GM18867 (cell line): ENCODE measurements at regions not wholly inside any gene's neighbourhood (a gene's known extent, or its start where the extent isn't known, plus 50 kb on each side); places are given as distances from the start of the nearest gene placed in this dataset.
"Not testable (repeated sequence)": the region's sequence is repeated elsewhere in the genome, so short reads cannot be mapped to it uniquely, and the experiment has no call there.

Source experiments
- ATAC-seq: cut with Tn5 transposase; IDR thresholded peaks from one replicate; pipeline ENCODE4 v1.9.1; 2021; ENCODE audit warnings: mild to moderate bottlenecking, moderate library complexity; ENCODE audit not compliant: unreplicated experiment

DNA sequence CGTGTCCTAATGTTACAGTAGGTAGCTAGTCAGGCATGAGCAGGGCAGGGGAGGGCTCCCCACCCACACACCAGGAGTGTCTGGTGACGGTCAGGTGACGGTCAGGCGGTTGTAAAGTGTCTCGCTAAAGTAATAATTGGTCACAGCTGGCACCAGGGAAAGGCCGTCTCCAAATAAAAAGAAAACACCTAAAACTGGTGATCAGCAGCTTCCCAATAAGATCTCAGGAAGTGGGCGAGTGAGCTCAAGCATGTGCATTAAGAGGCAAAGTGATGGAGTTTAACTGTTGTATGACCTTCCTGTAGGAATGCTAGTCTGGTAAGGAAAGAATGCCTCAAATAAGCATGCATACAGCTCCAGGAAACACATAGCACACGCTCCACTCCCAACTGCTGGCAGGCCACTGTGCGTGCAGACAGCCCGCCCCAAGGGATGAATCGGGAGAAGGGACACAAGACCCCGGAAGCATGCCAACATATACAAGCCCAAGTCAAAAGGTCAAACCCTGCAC lies 177.1 kb downstream of the RNF144A start:
- no peak for ATAC-seq

DNA sequence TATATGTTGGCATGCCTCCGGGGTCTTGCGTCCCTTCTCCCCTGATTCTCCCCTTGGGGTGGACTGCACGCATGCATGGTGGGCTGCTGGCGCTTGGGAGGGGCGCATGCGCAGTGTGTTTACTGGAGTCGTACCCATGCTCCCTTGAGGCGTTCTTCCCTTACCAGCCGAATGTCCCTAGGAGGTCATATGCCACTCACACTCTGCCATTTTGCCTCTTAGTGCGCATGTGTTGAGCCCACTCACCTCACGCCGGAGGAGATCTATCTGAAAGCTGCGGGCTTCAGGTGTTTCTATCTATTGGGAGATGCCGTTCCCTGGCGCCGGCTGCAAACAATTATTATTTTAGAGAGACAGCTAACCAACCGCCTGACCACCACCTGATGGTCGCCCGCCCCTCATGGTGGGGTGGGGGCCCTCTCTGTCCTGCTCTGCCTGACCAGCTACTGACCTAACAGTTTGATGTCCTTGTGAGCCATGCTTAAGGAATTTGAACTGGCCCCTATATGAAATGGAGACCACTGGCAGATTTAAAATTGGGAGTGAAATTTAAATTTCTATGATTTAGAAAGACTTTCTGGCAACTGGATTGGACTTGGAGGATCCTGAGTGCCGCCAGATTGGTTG lies 179.6 kb downstream of the RNF144A start:
- ATAC-seq, result no peak

DNA sequence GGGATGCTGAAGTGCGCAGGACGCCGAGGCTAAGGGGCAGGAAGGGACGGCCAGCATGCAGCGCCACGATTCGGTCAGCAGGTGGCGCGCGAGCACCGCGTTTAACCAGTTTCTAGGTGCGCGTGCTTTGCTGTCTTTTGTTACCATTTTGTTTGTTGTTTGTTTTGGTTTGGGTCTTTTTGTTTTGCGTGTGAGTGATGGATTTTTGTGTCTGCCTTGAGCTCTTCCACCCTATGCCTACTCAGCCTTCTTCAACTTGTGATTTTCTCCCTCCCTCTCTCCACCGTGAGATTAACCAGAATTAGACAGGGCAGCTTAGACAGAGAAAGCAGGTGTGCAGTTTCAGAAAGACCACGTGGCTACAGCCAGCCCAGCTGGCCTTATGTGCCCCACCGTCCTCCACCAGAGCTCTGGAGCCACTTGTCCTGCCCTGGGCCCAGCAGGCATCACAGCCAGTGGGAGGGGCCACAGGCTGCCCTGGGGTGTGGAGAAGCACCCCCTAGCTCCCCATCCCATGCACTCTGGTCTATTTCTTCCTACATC lies 180.2 kb downstream of the RNF144A start:
- peak; percentile 89 for ATAC-seq

DNA sequence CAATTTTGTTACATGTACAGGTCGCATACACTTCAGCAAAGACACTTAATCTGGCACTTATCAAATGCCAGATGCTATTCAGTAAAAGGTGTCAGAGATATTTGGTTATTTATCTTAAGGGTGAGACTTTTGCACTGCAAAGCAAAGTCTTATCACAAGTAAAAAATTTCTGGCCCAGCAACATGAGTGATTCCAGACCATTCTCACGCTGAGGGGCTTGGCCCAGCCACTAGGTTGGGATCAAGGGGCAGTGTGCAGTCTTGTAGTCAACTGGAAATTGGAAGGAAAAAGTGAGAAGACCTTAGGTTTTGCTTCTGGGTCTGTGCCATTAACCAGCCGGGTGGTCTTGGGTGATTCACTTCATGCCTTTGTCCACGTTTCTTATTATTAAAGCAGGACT lies 181.6 kb downstream of the RNF144A start:
- ATAC-seq, result no peak

DNA sequence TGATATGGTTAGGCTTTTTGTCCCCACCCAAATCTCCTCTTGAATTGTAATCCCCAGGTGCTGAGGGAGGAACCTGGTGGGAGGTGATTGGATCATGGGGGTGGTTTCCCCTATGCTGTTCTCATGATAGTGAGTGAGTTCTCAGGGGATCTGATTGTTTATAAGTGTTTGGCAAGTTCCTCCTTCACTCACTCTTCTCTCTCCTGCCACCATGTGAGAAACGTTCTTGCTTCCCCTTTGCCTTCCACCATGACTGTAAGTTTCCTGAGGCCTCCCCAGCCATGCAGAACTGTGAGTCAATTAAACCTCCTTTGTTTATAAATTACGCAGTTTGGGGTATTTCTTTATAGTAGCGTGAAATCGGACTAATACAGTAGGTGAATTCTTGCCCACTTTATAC lies 182.5 kb downstream of the RNF144A start:
- ATAC-seq, result not testable (repeated sequence)

DNA sequence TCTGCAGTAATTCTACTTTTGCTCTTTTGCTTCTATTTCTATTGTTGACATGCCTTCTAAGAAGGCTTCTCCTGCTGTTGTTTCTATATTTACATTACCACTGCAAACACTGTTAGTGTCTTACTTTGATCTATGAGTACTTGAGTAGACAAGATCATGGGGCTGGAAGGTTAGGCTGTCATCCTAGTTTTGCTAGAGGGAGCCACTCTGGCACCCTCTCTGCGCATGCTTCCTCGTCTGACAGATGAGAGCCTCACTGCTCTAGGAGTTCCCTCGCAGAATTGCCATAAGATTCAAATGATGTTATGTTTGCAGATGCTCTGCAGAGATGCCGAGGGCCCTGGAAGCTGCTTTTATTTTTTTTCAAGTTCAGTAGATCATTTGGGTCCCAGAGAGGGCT lies 185.6 kb downstream of the RNF144A start:
- no peak for ATAC-seq

DNA sequence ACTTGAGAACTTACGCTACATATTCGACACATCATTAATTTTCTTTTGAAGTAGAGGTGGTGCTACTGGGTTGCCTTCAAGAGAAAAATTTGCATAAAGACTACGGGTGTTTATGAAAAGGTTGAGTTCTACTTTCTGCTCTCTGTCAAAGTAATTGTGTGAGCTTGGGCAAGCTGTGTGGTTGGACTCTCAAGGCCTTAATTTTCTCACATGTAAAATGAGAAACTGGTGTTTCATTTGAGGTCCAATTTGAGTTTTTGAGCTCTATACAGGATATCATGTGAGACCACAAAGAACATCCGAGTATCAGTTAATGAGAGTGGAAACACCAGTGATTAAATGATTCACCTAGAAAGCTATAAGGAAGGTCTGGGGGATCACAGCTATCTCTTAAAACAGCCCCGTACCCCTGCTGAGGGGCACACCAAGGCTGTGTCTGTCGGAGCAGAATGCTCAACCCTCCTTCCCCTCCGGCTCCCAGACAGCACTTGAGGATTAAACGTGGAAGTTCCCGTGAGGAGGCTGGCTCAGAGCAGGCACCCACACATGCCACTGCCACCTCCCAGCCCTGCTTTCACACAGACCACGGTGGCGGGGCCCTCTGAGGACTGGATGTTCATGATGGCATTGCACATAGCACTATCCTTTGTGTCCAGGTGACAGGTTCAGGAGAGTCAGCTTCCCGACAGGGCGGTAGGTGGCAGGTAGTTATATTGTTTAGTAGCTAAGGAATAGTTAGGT lies 191.8 kb downstream of the RNF144A start:
- peak; percentile 51 for ATAC-seq

DNA sequence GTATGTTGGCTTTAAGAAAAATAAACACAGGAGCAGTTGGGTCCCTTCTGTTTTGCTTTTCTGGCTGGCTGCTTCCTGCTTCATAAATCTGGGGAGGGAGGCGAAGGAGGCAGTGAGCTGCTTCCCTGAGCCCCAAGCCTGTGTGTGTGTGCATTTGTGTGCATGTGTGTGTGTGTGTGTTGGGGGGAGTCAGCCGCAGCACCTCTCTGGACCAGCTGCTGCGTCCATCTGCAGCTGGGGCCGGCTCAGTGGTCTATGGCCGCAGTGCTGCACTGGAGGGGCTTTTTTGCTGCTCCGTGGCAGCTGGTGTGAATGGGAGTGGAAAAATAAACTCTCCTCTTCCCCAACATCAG lies 192.3 kb downstream of the RNF144A start:
- ATAC-seq, result no peak

DNA sequence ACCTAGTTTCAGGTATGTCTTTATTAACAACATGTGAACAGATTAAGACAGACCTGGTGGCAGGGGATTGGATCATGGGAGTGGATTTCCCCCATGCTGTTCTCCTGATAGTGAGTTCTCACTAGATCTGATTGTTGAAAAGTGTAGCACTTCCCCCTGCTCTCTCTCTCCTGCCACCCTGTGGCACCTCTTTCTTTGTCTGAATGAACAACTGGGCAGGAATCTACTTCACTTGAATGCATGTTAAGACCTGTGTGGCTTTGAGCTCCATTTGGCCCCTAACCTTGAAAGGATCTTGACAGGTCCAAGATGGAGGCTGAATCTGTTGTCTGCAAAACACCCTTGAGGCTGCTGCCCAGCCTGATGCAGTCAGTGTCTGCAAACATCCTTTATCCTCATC lies 194.4 kb downstream of the RNF144A start:
- ATAC-seq, result peak; percentile 45

DNA sequence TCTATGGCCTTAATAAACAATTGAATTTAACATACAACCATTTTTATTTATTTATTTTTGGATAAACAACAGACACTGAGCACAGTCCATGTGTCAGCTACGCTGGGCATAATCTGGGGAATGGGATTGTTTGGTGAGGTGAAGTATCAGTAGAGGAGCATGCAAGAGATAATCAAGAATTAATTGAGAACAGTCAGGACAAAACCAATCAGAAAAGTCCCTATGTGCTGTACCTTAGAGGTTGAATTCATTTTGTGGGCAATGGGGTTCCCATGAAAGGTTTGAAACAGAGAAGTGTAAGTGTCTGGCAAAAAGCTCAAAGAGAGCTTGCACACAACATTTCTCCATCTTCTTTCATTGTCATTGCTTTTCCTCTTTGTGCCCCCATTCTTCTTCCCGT lies 198.2 kb downstream of the RNF144A start:
- no peak for ATAC-seq

DNA sequence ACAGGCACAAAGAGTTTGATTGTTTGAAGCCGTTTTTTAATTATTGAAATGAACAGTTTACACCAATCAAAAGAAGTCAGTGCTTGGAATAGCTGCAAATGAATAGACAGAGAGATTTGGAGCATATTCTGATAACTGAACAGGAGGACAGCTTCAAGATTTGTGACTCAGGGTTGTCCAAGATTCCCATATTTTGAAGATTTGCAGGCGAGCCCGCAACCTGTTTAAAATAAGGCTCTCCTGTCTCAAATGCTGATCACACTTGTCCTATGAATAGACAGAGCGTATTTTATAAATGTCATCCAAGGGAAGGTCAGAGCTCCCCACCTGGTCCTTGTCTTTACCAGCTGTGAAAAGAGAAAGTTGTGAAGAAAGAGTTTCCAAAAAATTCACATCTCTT lies 198.7 kb downstream of the RNF144A start:
- ATAC-seq, result no peak

DNA sequence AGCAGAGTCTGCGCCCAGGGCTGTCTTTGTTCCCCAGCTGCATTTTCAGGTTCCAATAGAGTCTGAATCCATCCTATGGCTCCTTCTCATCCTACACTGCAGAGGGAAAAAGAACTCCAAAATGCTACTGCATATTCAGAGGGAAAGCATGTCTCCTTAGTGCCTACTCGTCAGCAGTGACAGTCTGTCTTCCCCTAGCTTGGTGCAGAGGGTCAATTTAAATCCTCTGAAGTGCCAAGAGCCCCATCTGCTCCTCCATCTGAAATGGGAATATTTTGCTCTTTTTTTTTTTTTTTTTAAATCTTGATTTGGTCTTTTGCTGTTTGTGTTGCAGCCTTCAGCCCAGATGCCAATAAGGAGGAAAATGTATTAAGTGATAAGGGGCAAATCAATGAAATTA lies 199.3 kb downstream of the RNF144A start:
- ATAC-seq, result no peak

DNA sequence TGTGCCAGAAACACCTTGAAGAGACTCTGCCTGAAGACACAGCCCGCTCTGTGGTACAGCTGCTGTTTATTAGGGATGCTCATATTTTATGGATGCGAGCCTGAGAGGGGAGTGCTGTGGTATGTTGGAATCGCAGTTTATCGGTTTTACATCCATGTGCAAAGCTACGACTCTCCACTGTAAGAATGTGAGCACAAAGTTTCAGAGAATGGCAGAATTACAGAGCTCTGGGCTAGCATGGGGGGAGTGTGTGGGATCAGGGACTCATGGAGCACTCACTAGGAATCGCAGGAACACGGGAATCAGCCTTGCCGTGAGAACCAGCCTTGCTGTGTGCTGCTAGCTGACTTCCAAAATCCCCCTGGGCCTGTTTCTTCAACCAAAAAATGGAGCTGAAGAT lies 199.9 kb downstream of the RNF144A start:
- ATAC-seq, result no peak

DNA sequence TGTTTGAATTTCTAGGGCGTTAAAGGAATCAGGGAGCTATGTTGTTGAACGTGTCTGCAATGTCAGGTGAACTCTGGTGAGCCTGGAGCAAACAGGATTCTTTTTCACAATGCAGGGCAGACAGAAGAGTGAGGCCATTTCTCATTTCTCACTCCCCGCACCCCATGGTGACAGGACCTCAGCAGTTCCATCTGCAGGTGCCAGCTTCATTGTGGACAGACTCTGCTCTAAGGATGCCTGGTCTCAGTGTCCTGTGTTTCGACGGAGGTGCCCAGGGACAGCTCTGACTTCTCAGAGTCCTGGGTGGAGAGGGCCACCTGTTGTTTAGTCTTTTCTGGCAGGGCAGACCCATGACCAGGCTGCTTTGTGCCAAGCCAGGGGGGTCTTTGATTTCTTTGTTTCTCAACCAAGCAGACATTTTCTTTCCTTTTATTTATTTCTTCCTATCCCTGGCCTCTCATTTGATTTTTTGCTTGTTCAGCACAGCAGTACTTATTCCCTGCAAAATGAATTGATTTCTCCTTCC lies 201.5 kb downstream of the RNF144A start:
- ATAC-seq, result no peak

DNA sequence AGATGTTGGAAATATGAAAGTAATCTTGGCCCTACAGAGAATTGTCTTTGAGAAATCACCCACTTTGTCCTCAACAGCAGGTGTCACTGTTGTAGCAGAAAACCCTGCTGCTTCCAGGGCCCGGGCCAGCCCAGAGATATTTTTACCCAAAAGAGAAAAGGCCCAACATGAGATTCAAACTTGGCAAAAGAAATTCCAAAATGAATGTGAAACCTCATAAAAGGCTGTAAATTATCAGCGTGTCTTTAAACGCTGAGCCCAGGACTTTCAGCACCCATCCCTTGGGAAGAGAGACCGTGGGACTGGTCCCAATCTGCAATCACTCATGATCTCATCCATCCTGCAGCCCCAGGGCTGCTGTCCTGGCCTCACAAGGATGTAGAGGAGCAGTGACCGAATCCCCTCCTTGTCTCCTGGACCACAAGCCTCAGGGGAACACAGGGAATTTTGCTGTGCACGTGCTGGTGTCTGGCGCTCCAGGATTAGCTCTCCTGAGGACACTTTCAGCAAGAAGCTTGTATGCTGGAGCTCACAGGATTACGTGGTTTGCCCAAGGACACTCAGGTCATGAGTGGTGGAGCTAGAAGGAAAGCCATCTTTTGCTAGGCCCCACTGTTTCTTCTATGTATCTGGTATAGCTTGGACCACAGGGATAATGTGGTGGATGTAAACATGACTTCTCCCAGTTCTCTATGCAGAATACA lies 202.1 kb downstream of the RNF144A start:
- ATAC-seq, result no peak

DNA sequence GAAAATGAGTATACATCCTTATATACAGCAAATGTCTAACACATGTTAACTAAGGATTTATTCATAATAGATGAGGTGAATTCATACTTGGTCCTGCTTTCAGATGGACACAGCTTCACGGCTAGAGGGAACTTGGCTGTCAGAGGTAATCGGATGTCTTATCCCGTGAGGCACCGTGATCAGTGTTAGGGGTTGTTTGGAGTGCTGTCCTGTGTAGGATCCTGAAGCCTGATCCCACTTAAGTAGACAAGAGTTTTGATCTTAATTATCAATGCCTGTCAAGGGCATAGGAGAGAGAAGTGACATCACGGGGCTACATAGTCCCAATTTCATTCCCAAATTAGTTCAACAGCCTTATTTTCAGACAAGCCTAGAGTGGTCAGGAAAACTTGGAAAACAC lies 204.6 kb downstream of the RNF144A start:
- no peak for ATAC-seq

DNA sequence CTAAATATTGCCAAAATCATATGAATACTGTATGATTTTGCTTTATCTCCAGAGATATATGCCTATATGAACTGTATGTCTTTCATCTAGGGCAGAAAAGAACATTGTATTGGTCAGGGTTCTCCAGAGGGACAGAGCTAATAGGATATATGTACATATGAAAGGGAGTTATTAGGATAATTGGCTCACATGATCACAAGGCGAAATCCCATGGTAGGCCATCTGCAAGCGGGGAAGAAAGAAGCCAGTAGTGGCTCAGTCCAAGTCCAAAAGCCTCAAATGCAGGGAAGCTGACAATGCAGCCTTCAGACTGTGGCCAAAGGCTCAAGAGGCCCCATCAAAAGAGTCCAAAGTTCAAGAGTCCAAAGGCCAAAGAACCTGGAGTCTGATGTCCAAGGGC lies 209.9 kb downstream of the RNF144A start:
- ATAC-seq, result no peak

DNA sequence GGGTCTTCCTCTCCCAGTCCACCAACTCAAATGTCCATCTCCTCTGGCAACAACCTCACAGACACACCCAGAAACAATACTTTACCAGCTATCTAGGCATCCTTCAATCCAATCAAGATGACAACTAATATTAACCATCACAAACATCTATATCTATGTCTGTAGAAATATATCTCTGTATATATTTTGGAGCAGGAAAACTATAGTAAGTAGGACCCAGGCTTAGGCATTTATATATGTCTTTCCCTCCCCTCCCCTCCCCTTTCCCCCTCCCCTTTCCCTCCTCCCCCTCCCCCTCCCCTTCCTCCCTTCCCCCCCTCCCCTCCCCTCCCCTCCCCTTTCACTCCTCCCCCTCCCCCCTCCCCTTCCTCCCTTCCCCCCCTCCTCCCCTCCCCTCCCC lies 210.5 kb downstream of the RNF144A start:
- no peak for ATAC-seq

DNA sequence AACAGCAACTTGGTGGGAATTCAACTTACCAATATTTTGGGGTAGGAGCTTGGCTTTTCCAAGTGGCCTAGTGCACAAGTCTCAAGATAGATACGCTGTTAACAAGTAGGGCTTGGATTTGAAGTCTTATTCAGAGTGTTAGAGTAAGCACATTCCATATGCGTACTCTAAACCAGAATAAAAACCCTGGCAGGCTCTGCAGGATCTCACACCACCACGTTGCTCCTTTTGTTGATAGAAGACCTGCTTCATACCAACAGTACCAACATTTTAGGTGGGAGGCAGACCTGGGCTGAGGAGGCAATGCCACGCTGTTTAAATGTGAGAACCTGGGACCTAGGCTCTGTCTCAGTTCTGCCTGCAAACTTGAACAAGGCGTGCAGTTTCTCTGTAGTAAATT lies 214.0 kb downstream of the RNF144A start:
- ATAC-seq, result no peak

DNA sequence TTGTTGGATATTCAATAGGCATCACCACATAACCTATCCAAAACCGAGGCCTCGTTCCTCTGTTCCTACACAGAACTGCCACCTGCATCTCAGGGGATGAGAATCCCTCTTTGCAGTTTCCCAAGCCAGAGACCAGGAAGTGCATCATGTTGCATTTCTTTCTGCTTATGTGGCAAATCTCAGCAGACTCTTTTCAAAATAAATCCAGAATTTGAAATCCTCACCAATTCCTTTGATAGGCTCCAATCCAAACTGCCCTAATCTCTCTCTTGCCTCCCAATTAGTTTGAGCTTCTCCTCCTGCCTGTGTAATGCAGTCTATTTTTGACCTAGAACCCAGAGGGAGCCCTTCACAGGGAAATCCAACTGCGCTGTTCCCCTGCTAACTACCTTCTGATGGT lies 215.5 kb downstream of the RNF144A start:
- no peak for ATAC-seq

DNA sequence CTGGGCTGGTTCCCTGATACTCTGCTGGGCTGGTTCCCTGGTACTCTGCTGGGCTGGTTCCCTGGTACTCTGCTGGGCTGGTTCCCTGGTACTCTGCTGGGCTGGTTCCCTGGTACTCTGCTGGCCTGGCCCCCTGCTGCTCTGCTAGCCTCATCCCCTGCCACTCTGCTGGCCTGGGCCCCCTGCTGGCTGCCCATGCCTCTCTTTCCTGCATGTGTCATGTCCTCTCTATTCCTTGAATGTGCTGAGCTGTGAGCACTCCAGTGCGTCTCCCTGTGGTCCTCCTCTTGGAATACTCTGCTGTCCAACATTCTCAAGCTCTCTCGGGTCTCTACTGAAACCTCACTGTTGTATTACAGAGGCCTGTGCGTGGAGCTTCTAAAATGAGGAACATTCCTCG lies 216.3 kb downstream of the RNF144A start:
- ATAC-seq, result no peak

DNA sequence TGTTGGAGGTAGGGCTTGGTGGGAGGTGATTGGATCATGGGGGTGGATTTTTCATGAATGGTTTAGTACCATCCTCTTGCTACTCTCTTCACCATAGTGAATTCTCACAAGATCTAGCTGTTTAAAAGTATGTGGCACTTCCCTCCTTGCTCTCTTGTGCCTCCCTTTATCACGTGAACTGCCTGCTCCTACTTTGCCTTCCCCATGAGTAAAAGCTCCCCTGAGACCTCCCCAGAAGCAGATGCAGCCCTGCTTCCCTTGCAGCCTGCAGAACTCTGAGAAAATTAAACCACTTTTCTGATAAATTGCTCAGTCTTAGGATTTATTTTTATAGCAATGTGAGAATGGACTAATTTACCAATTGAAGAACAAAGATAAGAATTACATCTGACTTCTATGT lies 223.1 kb downstream of the RNF144A start:
- no peak for ATAC-seq
